Pulmonary artery endothelial cell (primary cell): ENCODE measurements at regions not wholly inside any gene's neighbourhood (a gene's known extent, or its start where the extent isn't known, plus 50 kb on each side); places are given as distances from the start of the nearest gene placed in this dataset.

Experiments used
- DNase-seq: peaks from one replicate; pipeline ENCODE4 v3.0.0-alpha.2; 2011; ENCODE audit warnings: low read depth, low spot score

GRCh38 chr22:44387486-44387885 lies 74.7 kb upstream of the SHISAL1 start:
- DNase-seq: no peak

- no peak for DNase-seq
These were observed 73.8 kb upstream of the SHISAL1 start for GRCh38 chr22:44386386-44387035.

- no peak for DNase-seq
These were observed 73.0 kb upstream of the SHISAL1 start for GRCh38 chr22:44385781-44386180.

- no peak for DNase-seq
These were observed 72.5 kb upstream of the SHISAL1 start for GRCh38 chr22:44385296-44385610.

GRCh38 chr22:44384563-44385295 lies 72.0 kb upstream of the SHISAL1 start:
- DNase-seq: no peak

- no peak for DNase-seq
These were observed 71.2 kb upstream of the SHISAL1 start for GRCh38 chr22:44383652-44384562.

- DNase-seq: no peak
These were observed 70.4 kb upstream of the SHISAL1 start for GRCh38 chr22:44383064-44383575.

- DNase-seq: no peak
These were observed 69.6 kb upstream of the SHISAL1 start for GRCh38 chr22:44382116-44383038.

GRCh38 chr22:44381761-44382115 lies 69.0 kb upstream of the SHISAL1 start:
- DNase-seq: no peak

GRCh38 chr22:44380756-44381486 lies 68.2 kb upstream of the SHISAL1 start:
- DNase-seq: no peak

GRCh38 chr22:44379817-44380755 lies 67.3 kb upstream of the SHISAL1 start:
- no peak for DNase-seq

GRCh38 chr22:44378380-44378779 lies 65.6 kb upstream of the SHISAL1 start:
- DNase-seq: no peak

GRCh38 chr22:44375451-44375850 lies 62.7 kb upstream of the SHISAL1 start:
- DNase-seq: no peak

- DNase-seq: no peak
These were observed 60.5 kb upstream of the SHISAL1 start for GRCh38 chr22:44373234-44373633.

- no peak for DNase-seq
These were observed 59.9 kb upstream of the SHISAL1 start for GRCh38 chr22:44372611-44373010.

- DNase-seq: no peak
These were observed 59.2 kb upstream of the SHISAL1 start for GRCh38 chr22:44371741-44372525.

- DNase-seq: no peak
These were observed 57.4 kb upstream of the SHISAL1 start for GRCh38 chr22:44369916-44370801.

- DNase-seq: no peak
These were observed 56.5 kb upstream of the SHISAL1 start for GRCh38 chr22:44369293-44369661.
